Upper lobe of left lung (tissue), 4 donors: ENCODE measurements at regions not wholly inside any gene's neighbourhood (a gene's known extent, or its start where the extent isn't known, plus 50 kb on each side); places are given as distances from the start of the nearest gene placed in this dataset.

Experiments
- CTCF ChIP-seq, 6 experiments: fragments of 450-650 bp in 4 of 6; fragments of 200-600 bp in 2 of 6; sonication (generic) in 2 of 6; IDR thresholded peaks; one replicate each; pipeline ENCODE4 v1.5.1; 2016 to 2019; ENCODE audit warnings: antibody characterized with exemption in 6 of 6
- POLR2A ChIP-seq, 4 donors: fragments of 450-650 bp; IDR thresholded peaks; one replicate each; pipeline ENCODE4 v1.5.1; 2016 to 2017; ENCODE audit warnings: antibody characterized with exemption in 4 of 4, mild to moderate bottlenecking in 2 of 4

- TF ChIP-seq CTCF (IDR thresholded peaks at IDR 0.05) (no peak), POLR2A (IDR thresholded peaks at IDR 0.05) (no peak)
Observed at GRCh38 chr11:15672825-15673224, 558.1 kb downstream of the INSC start.
